BE2C (cell line): ENCODE measurements at regions not wholly inside any gene's neighbourhood (a gene's known extent, or its start where the extent isn't known, plus 50 kb on each side); places are given as distances from the start of the nearest gene placed in this dataset.
"Not testable (repeated sequence)": the region's sequence is repeated elsewhere in the genome, so short reads cannot be mapped to it uniquely, and the experiment has no call there.

Experiments used
- DNase-seq: peaks from one replicate; pipeline ENCODE4 v3.0.0-alpha.2; 2020
- H3K27me3 ChIP-seq: fragments of 250-450 bp; sonication (Bioruptor Pico); 2 replicates; pipeline ENCODE4 v1.5.1; 2020; ENCODE audit warnings: mild to moderate bottlenecking
- H3K36me3 ChIP-seq: fragments of 250-450 bp; sonication (Bioruptor Pico); 2 replicates; pipeline ENCODE4 v1.5.1; 2020; ENCODE audit warnings: mild to moderate bottlenecking
- H3K4me1 ChIP-seq: fragments of 250-450 bp; sonication (Bioruptor Pico); 2 replicates; pipeline ENCODE4 v1.5.1; 2020
- H3K4me3 ChIP-seq: 2 replicates; pipeline ENCODE4 v1.5.1; 2011; ENCODE audit warnings: low read depth, low read length
- H3K9me3 ChIP-seq: fragments of 250-450 bp; sonication (Bioruptor Pico); 2 replicates; pipeline ENCODE4 v1.5.1; 2020
- TF ChIP-seq, protein P1 (sequence below): IDR thresholded peaks from 2 replicates; pipeline ENCODE4 v1.5.1; 2012; ENCODE audit warnings: mild to moderate bottlenecking, low read depth, low read length

DNA sequence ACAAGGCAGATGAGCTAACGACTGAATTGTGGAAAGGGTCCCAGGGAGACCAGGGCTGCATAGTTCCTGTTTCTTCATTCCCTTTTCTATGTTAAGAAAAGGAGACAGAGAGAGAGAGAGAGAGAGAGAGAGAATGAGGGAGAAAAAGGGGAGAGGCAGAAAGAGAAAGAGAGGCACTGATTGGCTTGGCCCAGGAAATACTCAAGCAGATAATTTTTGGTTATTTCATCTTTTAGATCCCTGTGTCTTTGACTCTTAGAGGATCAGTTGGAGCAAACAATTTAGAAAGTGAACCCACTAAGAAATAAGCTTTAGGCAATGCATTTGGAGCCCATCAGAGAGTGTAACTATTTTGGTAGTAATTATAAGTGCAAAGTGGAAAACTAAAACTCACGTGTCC lies 103.4 kb downstream of the CEP44 start:
- Histone ChIP-seq H3K4me3 (no peak overlapping the region; the same call in 1 of the 2 replicates), H3K9me3 (no peaks in the 10 kb centered on the region), H3K36me3 (no peaks in the 10 kb centered on the region), H3K4me1 (no peaks in the 10 kb centered on the region), H3K27me3 (no peaks in the 10 kb centered on the region)
- TF ChIP-seq, protein P1, sequence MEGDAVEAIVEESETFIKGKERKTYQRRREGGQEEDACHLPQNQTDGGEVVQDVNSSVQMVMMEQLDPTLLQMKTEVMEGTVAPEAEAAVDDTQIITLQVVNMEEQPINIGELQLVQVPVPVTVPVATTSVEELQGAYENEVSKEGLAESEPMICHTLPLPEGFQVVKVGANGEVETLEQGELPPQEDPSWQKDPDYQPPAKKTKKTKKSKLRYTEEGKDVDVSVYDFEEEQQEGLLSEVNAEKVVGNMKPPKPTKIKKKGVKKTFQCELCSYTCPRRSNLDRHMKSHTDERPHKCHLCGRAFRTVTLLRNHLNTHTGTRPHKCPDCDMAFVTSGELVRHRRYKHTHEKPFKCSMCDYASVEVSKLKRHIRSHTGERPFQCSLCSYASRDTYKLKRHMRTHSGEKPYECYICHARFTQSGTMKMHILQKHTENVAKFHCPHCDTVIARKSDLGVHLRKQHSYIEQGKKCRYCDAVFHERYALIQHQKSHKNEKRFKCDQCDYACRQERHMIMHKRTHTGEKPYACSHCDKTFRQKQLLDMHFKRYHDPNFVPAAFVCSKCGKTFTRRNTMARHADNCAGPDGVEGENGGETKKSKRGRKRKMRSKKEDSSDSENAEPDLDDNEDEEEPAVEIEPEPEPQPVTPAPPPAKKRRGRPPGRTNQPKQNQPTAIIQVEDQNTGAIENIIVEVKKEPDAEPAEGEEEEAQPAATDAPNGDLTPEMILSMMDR = no peak
- DNase-seq = no peak

DNA sequence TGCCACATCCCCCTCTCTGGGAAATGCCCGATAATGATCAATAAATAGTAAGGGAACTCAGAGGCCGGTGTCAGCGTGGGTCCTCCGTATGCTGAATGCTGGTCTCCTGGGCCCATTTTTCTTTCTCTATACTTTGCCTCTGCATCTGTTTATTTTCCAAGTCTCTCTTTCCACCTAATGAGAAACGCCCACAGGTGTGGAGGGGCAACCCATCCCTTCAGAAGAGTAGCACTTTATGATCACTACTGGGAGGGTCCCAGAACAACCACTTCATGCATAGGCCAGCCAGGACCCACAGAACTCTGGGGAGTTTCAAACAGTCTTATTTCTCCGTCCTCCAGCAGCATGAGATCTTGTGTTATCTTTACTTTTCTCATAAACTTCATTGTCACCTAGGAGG lies 100.1 kb downstream of the CEP44 start:
- Histone ChIP-seq H3K36me3 (no peaks in the 10 kb centered on the region), H3K27me3 (0 out of 2 replicates have a peak, but pooled peaks cover 6% of the 10 kb centered on the region), H3K4me1 (no peaks in the 10 kb centered on the region), H3K9me3 (no peaks in the 10 kb centered on the region), H3K4me3 (no peak overlapping the region)
- TF ChIP-seq, protein P1 = no peak
- no peak for DNase-seq

DNA sequence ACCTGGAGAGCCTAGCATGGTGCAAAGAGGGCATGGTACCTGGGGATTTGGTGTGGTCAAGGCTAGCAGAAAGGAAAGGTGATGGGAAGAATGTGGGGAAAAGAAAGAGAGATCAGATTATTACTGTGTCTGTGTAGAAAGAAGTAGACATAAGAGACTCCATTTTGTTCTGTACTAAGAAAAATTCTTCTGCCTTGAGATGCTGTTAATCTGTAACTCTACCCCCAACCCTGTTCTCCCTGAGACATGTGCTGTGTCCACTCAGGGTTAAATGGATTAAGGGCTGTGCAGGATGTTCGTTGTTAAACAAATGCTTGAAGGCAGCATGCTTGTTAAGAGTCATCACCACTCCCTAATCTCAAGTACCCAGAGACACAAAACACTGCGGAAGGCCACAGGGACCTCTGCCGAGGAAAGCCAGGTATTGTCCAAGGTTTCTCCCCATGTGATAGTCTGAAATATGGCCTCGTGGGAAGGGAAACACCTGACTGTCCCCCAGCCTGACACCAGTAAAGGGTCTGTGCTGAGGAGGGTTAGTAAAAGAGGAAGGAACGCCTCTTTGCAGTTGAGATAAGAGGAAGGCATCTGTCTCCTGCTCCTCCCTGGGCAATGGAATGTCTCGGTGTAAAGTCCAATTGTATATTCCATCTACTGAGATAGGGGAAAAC lies 99.4 kb downstream of the CEP44 start:
- H3K4me1 ChIP-seq, H3K27me3 ChIP-seq, H3K4me3 ChIP-seq, H3K36me3 ChIP-seq, DNase-seq, H3K9me3 ChIP-seq: not testable (repeated sequence)
